OCI-LY3 (cell line): ENCODE measurements at regions not wholly inside any gene's neighbourhood (a gene's known extent, or its start where the extent isn't known, plus 50 kb on each side); places are given as distances from the start of the nearest gene placed in this dataset.

Experiments
- H2AFZ ChIP-seq: fragments of 200-600, 300-600 bp; shearing (Covaris generic); 2 replicates; pipeline ENCODE4 v1.6.0; 2014; ENCODE audit warnings: antibody characterized with exemption, low read depth, low read length
- H3K27ac ChIP-seq: fragments of 200-600, 300-600 bp; sonication (generic); 2 replicates; pipeline ENCODE4 v1.5.1; 2014; ENCODE audit warnings: mild to moderate bottlenecking, low read length, moderate library complexity, mixed read lengths
- H3K27me3 ChIP-seq: fragments of 200-600, 300-600 bp; sonication (generic); 2 replicates; pipeline ENCODE4 v1.6.1; 2014; ENCODE audit warnings: low read depth, low read length, mixed read lengths
- H3K36me3 ChIP-seq: fragments of 200-600, 300-600 bp; sonication (generic); replicated peaks from 2 replicates; pipeline ENCODE3; 2014; ENCODE audit warnings: low read depth, low read length, mixed read lengths
- H3K4me1 ChIP-seq: fragments of 300-600, 200-600 bp; sonication (generic); 2 replicates; pipeline ENCODE4 v1.6.1; 2014; ENCODE audit warnings: low read length, mixed read lengths
- H3K4me2 ChIP-seq: fragments of 200-600, 300-600 bp; sonication (generic); 2 replicates; pipeline ENCODE4 v1.6.1; 2014; ENCODE audit warnings: low read length, mixed read lengths
- H3K4me3 ChIP-seq: fragments of 300-600, 200-600 bp; sonication (generic); 2 replicates; pipeline ENCODE4 v1.5.1; 2014; ENCODE audit warnings: antibody characterized with exemption, mild to moderate bottlenecking, low read length, moderate library complexity
- H3K79me2 ChIP-seq: fragments of 300-600, 200-600 bp; shearing (Covaris generic); 2 replicates; pipeline ENCODE4 v1.6.1; 2014; ENCODE audit warnings: mild to moderate bottlenecking, low read length, mixed read lengths
- H3K9ac ChIP-seq: fragments of 300-600, 200-600 bp; shearing (Covaris generic); 2 replicates; pipeline ENCODE4 v1.6.0; 2014; ENCODE audit warnings: mild to moderate bottlenecking, low read length, moderate library complexity
- H3K9me3 ChIP-seq: fragments of 200-600, 300-600 bp; shearing (Covaris generic); 2 replicates; pipeline ENCODE4 v1.6.1; 2014; ENCODE audit warnings: low read length, mixed read lengths; ENCODE audit not compliant: insufficient read depth
- H4K20me1 ChIP-seq: fragments of 200-600, 300-600 bp; sonication (generic); 2 replicates; pipeline ENCODE4 v1.6.1; 2016; ENCODE audit warnings: low read length, mixed read lengths; ENCODE audit not compliant: insufficient read depth
- CTCF ChIP-seq: fragments of 200-600, 300-600 bp; sonication (generic); IDR thresholded peaks from 2 replicates; pipeline ENCODE4 v1.5.1; 2014; ENCODE audit warnings: antibody characterized with exemption, low read length, low read depth
- EZH2phosphoT487 ChIP-seq: fragments of 200-600 bp; shearing (Covaris generic); IDR thresholded peaks from 2 replicates; pipeline ENCODE4 v1.6.1; 2018; ENCODE audit warnings: antibody characterized with exemption, mixed run types, low read depth

DNA sequence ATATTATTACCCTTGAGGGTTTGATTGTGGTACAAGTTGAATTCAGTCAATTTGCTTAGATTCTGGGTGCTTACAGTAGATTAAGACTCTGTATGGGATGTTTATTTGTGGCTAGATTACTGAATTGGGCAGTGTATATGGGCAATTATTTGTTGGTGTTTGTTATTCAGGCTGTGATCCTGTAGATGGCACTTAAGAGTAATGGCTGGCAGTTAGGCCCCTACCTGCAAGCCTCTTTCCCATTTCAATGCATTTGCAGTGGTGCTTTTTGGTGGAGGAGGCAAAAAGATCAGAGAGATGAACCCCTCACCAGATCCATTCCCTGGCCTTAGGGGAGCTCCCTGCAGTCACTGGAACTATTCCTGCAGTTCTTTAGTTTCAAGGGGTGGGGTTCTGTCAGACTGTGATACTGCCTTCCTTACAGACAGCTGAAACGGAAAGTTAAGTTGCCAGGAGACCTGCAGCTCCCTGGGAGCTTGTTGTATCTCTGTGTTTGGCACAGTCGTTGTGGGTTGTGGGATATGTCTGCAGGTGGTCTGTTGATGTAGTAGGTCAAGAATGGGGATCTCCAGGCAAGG lies 199.5 kb downstream of the AASDHPPT start:
- TF ChIP-seq CTCF (peak; percentile 15; the same call in 1 of the 2 replicates), EZH2phosphoT487 (no peak)
- H3K4me3 ChIP-seq: no peak overlapping the region
- no peak overlapping the region for H3K4me2 ChIP-seq
- H3K27me3 ChIP-seq: no peaks in the 10 kb centered on the region
- no peaks in the 10 kb centered on the region for H3K4me1 ChIP-seq
- H4K20me1 ChIP-seq: no peaks in the 10 kb centered on the region
- no peaks in the 10 kb centered on the region for H3K9me3 ChIP-seq
- H3K36me3 ChIP-seq: no peaks in the 10 kb centered on the region
- H2AFZ ChIP-seq: no peak overlapping the region
- no peaks in the 10 kb centered on the region for H3K79me2 ChIP-seq
- H3K27ac ChIP-seq: no peak overlapping the region
- no peak overlapping the region for H3K9ac ChIP-seq

GRCh38 chr11:106277484-106277883 lies 200.0 kb downstream of the AASDHPPT start:
- H3K4me2 ChIP-seq: no peak overlapping the region
- H3K9me3 ChIP-seq: no peaks in the 10 kb centered on the region
- no peak overlapping the region for H2AFZ ChIP-seq
- H3K27me3 ChIP-seq: no peaks in the 10 kb centered on the region
- no peak overlapping the region for H3K9ac ChIP-seq
- TF ChIP-seq CTCF: no peak
- TF ChIP-seq EZH2phosphoT487: no peak
- H3K4me3 ChIP-seq: no peak overlapping the region
- H3K27ac ChIP-seq: no peak overlapping the region
- H3K79me2 ChIP-seq: no peaks in the 10 kb centered on the region
- no peaks in the 10 kb centered on the region for H3K36me3 ChIP-seq
- H3K4me1 ChIP-seq: no peaks in the 10 kb centered on the region
- H4K20me1 ChIP-seq: no peaks in the 10 kb centered on the region

- H3K9me3 ChIP-seq: no peaks in the 10 kb centered on the region
- H3K4me2 ChIP-seq: no peak overlapping the region
- H3K4me3 ChIP-seq: no peak overlapping the region
- H3K79me2 ChIP-seq: no peaks in the 10 kb centered on the region
- no peaks in the 10 kb centered on the region for H3K27me3 ChIP-seq
- H3K9ac ChIP-seq: no peak overlapping the region
- no peaks in the 10 kb centered on the region for H3K4me1 ChIP-seq
- H4K20me1 ChIP-seq: no peaks in the 10 kb centered on the region
- no peak for TF ChIP-seq EZH2phosphoT487
- H2AFZ ChIP-seq: no peak overlapping the region
- no peaks in the 10 kb centered on the region for H3K36me3 ChIP-seq
- H3K27ac ChIP-seq: no peak overlapping the region
Observed at GRCh38 chr11:106278391-106278790, 200.9 kb downstream of the AASDHPPT start.

DNA sequence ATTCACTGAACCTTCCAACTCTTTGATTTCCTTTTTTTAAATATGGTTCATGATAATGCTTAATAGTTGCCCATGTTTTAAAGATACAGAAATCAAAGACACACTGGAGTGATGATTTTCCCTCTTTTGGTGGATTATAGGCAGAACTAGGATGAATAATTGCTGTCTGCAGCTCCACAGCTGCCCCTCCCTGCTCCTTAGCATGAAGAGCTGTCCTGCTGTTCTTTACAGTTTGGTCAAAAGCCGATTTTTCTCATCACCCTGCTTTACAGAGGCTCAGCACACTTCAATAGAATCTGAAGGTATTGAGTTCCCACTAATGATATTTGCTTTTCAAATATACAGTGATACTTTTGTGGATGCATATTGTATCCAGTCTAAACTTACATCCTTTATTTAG lies 202.6 kb downstream of the AASDHPPT start:
- Histone ChIP-seq H3K9ac (no peak overlapping the region), H2AFZ (no peak overlapping the region), H3K9me3 (no peaks in the 10 kb centered on the region), H3K27ac (no peak overlapping the region), H3K4me3 (no peak overlapping the region), H3K4me2 (no peak overlapping the region), H3K27me3 (no peaks in the 10 kb centered on the region), H3K36me3 (no peaks in the 10 kb centered on the region), H4K20me1 (no peaks in the 10 kb centered on the region), H3K4me1 (no peaks in the 10 kb centered on the region), H3K79me2 (no peaks in the 10 kb centered on the region)
- TF ChIP-seq EZH2phosphoT487 (no peak), CTCF (no peak)
